ENCODE measurements at regions not wholly inside any gene's neighbourhood (a gene's known extent, or its start where the extent isn't known, plus 50 kb on each side); places are given as distances from the start of the nearest gene placed in this dataset.

DNA sequence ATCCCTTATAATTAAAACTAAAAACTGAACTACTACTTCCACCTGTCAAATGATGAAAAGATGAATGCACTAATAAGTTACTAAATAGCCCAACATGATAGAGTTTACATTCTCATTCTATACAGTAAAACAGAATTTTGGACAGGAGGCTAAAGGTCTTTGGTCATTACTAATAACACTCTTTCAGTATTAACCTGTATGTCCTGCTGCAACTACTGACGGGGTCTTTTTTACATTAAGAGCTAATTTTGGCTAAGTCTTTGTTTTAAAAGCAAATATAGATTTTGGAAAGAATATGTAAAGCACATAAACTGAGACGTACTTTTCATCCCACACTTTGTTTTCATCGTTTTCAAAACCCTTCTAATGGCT lies 175.4 kb upstream of the CDKN3 start:
- Mint-ChIP-seq H3K27me3 (ENCODE audit: insufficient read depth) (peaks cover 10% of the 10 kb centered on the region), H3K36me3 (ENCODE audit: low read depth) (no peaks in the 10 kb centered on the region), H3K4me3 (no peak overlapping the region), H3K9me3 (no peaks in the 10 kb centered on the region), H3K4me1 (ENCODE audit: low read depth) (peaks cover 12% of the 10 kb centered on the region), H3K27ac (no peak overlapping the region)
- no peak for DNase-seq
- TF ChIP-seq, protein P1, sequence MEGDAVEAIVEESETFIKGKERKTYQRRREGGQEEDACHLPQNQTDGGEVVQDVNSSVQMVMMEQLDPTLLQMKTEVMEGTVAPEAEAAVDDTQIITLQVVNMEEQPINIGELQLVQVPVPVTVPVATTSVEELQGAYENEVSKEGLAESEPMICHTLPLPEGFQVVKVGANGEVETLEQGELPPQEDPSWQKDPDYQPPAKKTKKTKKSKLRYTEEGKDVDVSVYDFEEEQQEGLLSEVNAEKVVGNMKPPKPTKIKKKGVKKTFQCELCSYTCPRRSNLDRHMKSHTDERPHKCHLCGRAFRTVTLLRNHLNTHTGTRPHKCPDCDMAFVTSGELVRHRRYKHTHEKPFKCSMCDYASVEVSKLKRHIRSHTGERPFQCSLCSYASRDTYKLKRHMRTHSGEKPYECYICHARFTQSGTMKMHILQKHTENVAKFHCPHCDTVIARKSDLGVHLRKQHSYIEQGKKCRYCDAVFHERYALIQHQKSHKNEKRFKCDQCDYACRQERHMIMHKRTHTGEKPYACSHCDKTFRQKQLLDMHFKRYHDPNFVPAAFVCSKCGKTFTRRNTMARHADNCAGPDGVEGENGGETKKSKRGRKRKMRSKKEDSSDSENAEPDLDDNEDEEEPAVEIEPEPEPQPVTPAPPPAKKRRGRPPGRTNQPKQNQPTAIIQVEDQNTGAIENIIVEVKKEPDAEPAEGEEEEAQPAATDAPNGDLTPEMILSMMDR (IDR thresholded peaks at IDR 0.05): no peak

DNA sequence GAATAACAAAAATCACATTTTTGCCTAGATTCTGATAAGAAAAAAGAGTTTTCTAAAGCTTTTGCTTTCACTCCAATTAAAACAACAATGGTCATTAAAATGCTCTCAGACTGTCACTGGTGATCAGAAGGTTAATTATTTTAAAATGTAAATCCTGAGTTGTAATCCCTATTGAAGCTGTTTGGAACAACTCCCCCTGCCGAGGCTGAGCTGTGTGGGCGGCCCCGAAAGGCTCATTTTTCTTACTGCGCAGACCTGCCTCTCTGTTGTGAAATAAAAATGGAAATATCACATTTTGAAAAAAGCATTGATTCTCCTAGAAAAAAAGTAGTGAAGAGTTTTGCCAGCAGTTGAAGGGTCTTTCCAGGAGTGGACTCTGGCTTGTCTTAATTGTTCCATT lies 174.8 kb upstream of the CDKN3 start:
- Mint-ChIP-seq H3K9me3 (no peaks in the 10 kb centered on the region), H3K4me1 (ENCODE audit: low read depth) (peaks cover 12% of the 10 kb centered on the region), H3K4me3 (no peak overlapping the region), H3K27ac (no peak overlapping the region), H3K36me3 (ENCODE audit: low read depth) (no peaks in the 10 kb centered on the region), H3K27me3 (ENCODE audit: insufficient read depth) (peaks cover 10% of the 10 kb centered on the region)
- TF ChIP-seq, protein P1 (IDR thresholded peaks at IDR 0.05): no peak
- no peak for DNase-seq

DNA sequence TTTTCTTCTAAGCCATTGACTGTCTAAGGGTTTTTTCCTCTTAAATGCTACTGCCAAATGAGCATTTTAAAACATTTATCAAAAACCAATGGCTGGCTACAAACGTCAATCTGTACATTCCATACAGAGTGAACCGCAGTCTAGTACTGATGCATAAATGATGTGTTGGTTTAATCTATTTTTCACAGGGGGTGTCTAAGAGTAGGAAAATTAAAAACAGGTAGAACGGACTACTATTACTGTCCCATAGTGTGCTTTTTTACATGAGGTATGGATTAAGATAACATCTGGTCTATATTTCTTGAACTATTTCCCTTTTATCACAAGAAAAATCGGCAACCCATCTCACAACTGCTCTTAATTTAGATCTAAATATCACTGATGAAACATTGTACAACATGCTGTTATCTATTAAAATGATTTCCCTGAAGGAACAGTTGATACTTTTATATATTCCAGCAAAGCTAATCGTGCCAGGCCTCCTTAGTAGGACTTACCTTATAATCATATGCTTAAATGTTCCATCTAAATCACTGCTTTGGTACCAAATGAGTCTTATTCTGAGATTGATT lies 172.9 kb upstream of the CDKN3 start:
- no peaks in the 10 kb centered on the region for H3K36me3 Mint-ChIP-seq (ENCODE audit: low read depth)
- TF ChIP-seq, protein P1 (IDR thresholded peaks at IDR 0.05): no peak
- peaks cover 10% of the 10 kb centered on the region for H3K27me3 Mint-ChIP-seq (ENCODE audit: insufficient read depth)
- no peak overlapping the region for H3K4me3 Mint-ChIP-seq
- H3K9me3 Mint-ChIP-seq: no peaks in the 10 kb centered on the region
- H3K27ac Mint-ChIP-seq: no peak overlapping the region
- H3K4me1 Mint-ChIP-seq (ENCODE audit: low read depth): peaks cover 12% of the 10 kb centered on the region
- no peak for DNase-seq

DNA sequence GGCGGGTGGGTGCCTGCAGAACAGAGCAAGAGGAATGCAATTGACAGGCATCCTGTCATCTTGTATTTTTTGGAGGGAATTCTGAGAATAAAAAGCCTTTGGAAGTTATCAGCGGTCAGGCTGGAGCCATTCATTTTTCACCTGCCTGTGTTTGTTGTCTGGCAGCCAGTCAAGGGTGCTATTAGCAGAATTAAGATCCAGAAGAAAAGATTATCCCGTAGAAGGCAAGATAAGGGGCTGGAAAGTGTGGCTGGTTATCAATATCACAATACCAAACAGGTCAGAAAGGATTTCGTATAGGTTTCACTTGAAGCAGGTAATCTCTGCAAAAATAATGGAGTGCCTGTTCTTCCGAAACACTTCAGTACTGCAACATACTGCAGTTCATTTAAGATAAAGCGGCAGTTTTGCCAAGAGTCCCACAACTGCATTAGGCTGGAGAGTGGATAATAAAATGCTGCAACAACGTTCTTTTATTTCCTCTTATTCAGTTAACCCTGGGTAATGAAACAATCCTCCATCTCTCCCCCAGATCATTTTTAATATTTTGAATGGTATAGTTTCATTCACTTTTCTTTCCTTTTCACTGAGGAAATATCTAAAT lies 171.2 kb upstream of the CDKN3 start:
- Mint-ChIP-seq H3K36me3 (ENCODE audit: low read depth) (no peaks in the 10 kb centered on the region), H3K27ac (no peak overlapping the region), H3K27me3 (ENCODE audit: insufficient read depth) (peaks cover 6% of the 10 kb centered on the region), H3K4me1 (ENCODE audit: low read depth) (peaks cover 3% of the 10 kb centered on the region), H3K4me3 (no peak overlapping the region), H3K9me3 (no peaks in the 10 kb centered on the region)
- DNase-seq: no peak
- TF ChIP-seq, protein P1 (IDR thresholded peaks at IDR 0.05): no peak

DNA sequence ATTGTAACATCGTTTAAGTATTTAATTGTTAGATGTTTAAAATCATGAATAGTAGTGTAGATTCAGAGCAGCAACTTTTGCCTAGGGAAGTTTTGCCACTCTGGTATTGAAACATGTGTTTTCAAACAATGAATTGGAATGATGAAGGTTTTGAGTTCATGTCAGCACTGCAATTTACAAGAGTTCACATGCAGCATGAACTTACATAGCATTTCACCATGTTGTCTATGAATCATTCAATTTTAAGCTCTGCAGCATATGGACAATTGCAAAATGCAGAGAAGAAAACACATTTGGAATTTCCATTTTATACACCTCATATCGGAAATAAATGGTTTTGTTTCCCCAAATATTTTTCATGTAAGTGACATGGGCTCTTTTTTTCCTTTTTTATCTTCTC lies 170.7 kb upstream of the CDKN3 start:
- H3K9me3 Mint-ChIP-seq: no peaks in the 10 kb centered on the region
- no peak overlapping the region for H3K4me3 Mint-ChIP-seq
- H3K4me1 Mint-ChIP-seq (ENCODE audit: low read depth): no peaks in the 10 kb centered on the region
- TF ChIP-seq, protein P1 (IDR thresholded peaks at IDR 0.05): no peak
- H3K36me3 Mint-ChIP-seq (ENCODE audit: low read depth): no peaks in the 10 kb centered on the region
- H3K27me3 Mint-ChIP-seq (ENCODE audit: insufficient read depth): peaks cover 2% of the 10 kb centered on the region
- H3K27ac Mint-ChIP-seq: no peak overlapping the region
- no peak for DNase-seq
